ENCODE measurements at regions not wholly inside any gene's neighbourhood (a gene's known extent, or its start where the extent isn't known, plus 50 kb on each side); places are given as distances from the start of the nearest gene placed in this dataset.
"Not testable (repeated sequence)": the region's sequence is repeated elsewhere in the genome, so short reads cannot be mapped to it uniquely, and the experiment has no call there.

GRCh38 chr5:52605317-52606313, 182.1 kb upstream of the ITGA1 start:
- TF ChIP-seq JUND (IDR thresholded peaks at IDR 0.05; ENCODE audit: low read depth), result no peak
- no peak for DNase-seq (ENCODE audit: low read depth in 1 of 2, low spot score in 1 of 2)
- in situ Hi-C loops (cut with HindIII; ENCODE audit: low pct_unique_long_range_greater_than_20kb, low sequenced_read_pairs), result no loop called here

GRCh38 chr5:52607227-52607824, 180.4 kb upstream of the ITGA1 start:
- TF ChIP-seq JUND (IDR thresholded peaks at IDR 0.05; ENCODE audit: low read depth), result no peak
- no peak for DNase-seq (ENCODE audit: low read depth in 1 of 2, low spot score in 1 of 2)
- in situ Hi-C loops (cut with HindIII; ENCODE audit: low pct_unique_long_range_greater_than_20kb, low sequenced_read_pairs), result no loop called here

GRCh38 chr5:52620315-52620714, 167.4 kb upstream of the ITGA1 start:
- in situ Hi-C loops (cut with HindIII; ENCODE audit: low pct_unique_long_range_greater_than_20kb, low sequenced_read_pairs), result no loop called here
- TF ChIP-seq JUND (IDR thresholded peaks at IDR 0.05; ENCODE audit: low read depth), result no peak
- DNase-seq (ENCODE audit: low read depth in 1 of 2, low spot score in 1 of 2), result no peak

- no peak for TF ChIP-seq JUND (IDR thresholded peaks at IDR 0.05; ENCODE audit: low read depth)
- DNase-seq (ENCODE audit: low read depth in 1 of 2, low spot score in 1 of 2), result no peak
- in situ Hi-C loops (cut with HindIII; ENCODE audit: low pct_unique_long_range_greater_than_20kb, low sequenced_read_pairs), result no loop called here
Observed at GRCh38 chr5:52623291-52623690, 164.4 kb upstream of the ITGA1 start.

GRCh38 chr5:52624291-52624690, 163.4 kb upstream of the ITGA1 start:
- in situ Hi-C loops (cut with HindIII; ENCODE audit: low pct_unique_long_range_greater_than_20kb, low sequenced_read_pairs), result no loop called here
- DNase-seq (ENCODE audit: low read depth in 1 of 2, low spot score in 1 of 2), result no peak
- TF ChIP-seq JUND (IDR thresholded peaks at IDR 0.05; ENCODE audit: low read depth), result no peak

- in situ Hi-C loops (cut with HindIII; ENCODE audit: low pct_unique_long_range_greater_than_20kb, low sequenced_read_pairs), result no loop called here
- no peak for TF ChIP-seq JUND (IDR thresholded peaks at IDR 0.05; ENCODE audit: low read depth)
- DNase-seq (ENCODE audit: low read depth in 1 of 2, low spot score in 1 of 2), result no peak
Observed at GRCh38 chr5:52626312-52626711, 161.4 kb upstream of the ITGA1 start.

- no peak for TF ChIP-seq JUND (IDR thresholded peaks at IDR 0.05; ENCODE audit: low read depth)
- in situ Hi-C loops (cut with HindIII; ENCODE audit: low pct_unique_long_range_greater_than_20kb, low sequenced_read_pairs), result no loop called here
- no peak for DNase-seq (ENCODE audit: low read depth in 1 of 2, low spot score in 1 of 2)
Observed at GRCh38 chr5:52627740-52628139, 160.0 kb upstream of the ITGA1 start.

GRCh38 chr5:52632281-52632680, 155.4 kb upstream of the ITGA1 start:
- TF ChIP-seq JUND (IDR thresholded peaks at IDR 0.05; ENCODE audit: low read depth), result no peak
- in situ Hi-C loops (cut with HindIII; ENCODE audit: low pct_unique_long_range_greater_than_20kb, low sequenced_read_pairs), result no loop called here
- DNase-seq (ENCODE audit: low read depth in 1 of 2, low spot score in 1 of 2), result no peak

- DNase-seq (ENCODE audit: low read depth in 1 of 2, low spot score in 1 of 2); in situ Hi-C loops (cut with HindIII; ENCODE audit: low pct_unique_long_range_greater_than_20kb, low sequenced_read_pairs): not testable (repeated sequence)
Observed at GRCh38 chr5:52634171-52634570, 153.5 kb upstream of the ITGA1 start.

GRCh38 chr5:52638732-52639131, 149.0 kb upstream of the ITGA1 start:
- in situ Hi-C loops (cut with HindIII; ENCODE audit: low pct_unique_long_range_greater_than_20kb, low sequenced_read_pairs), result no loop called here
- no peak for DNase-seq (ENCODE audit: low read depth in 1 of 2, low spot score in 1 of 2)
- no peak for TF ChIP-seq JUND (IDR thresholded peaks at IDR 0.05; ENCODE audit: low read depth)

- TF ChIP-seq JUND (IDR thresholded peaks at IDR 0.05; ENCODE audit: low read depth), result no peak
- no peak for DNase-seq (ENCODE audit: low read depth in 1 of 2, low spot score in 1 of 2)
- in situ Hi-C loops (cut with HindIII; ENCODE audit: low pct_unique_long_range_greater_than_20kb, low sequenced_read_pairs), result no loop called here
Observed at GRCh38 chr5:52648726-52649125, 139.0 kb upstream of the ITGA1 start.

- in situ Hi-C loops (cut with HindIII; ENCODE audit: low pct_unique_long_range_greater_than_20kb, low sequenced_read_pairs), result no loop called here
Observed at GRCh38 chr5:52655163-52655562, 132.6 kb upstream of the ITGA1 start.

GRCh38 chr5:52656569-52657246, 131.0 kb upstream of the ITGA1 start:
- no peak for DNase-seq (ENCODE audit: low read depth in 1 of 2, low spot score in 1 of 2)
- TF ChIP-seq JUND (IDR thresholded peaks at IDR 0.05; ENCODE audit: low read depth), result no peak
- in situ Hi-C loops (cut with HindIII; ENCODE audit: low pct_unique_long_range_greater_than_20kb, low sequenced_read_pairs), result no loop called here

More at GRCh38 chr5:52655163-52655562, 132.6 kb upstream of the ITGA1 start:
- TF ChIP-seq JUND (IDR thresholded peaks at IDR 0.05; ENCODE audit: low read depth), result no peak
- DNase-seq (ENCODE audit: low read depth in 1 of 2, low spot score in 1 of 2), result no peak
